ENCODE measurements at regions not wholly inside any gene's neighbourhood (a gene's known extent, or its start where the extent isn't known, plus 50 kb on each side); places are given as distances from the start of the nearest gene placed in this dataset.

- no peaks in the 10 kb centered on the region for H3K36me3 Mint-ChIP-seq (ENCODE audit: low read depth)
- H3K4me3 Mint-ChIP-seq, result no peak overlapping the region
- no peak for DNase-seq
- no peaks in the 10 kb centered on the region for H3K4me1 Mint-ChIP-seq (ENCODE audit: low read depth)
- ATAC-seq, result no peak
- no peaks in the 10 kb centered on the region for H3K27me3 Mint-ChIP-seq (ENCODE audit: low read depth)
- CTCF ChIA-PET, result no interaction called here
- no peak overlapping the region for H3K27ac Mint-ChIP-seq
- POLR2A ChIA-PET, result no interaction called here
- H3K9me3 Mint-ChIP-seq (ENCODE audit: insufficient read depth), result no peaks in the 10 kb centered on the region
Observed at GRCh38 chr1:240693844-240694243, 81.9 kb upstream of the GREM2 start.

- H3K9me3 Mint-ChIP-seq (ENCODE audit: insufficient read depth), result no peaks in the 10 kb centered on the region
- H3K27me3 Mint-ChIP-seq (ENCODE audit: low read depth), result no peaks in the 10 kb centered on the region
- ATAC-seq (no peak), DNase-seq (no peak)
- CTCF ChIA-PET, result no interaction called here
- H3K4me1 Mint-ChIP-seq (ENCODE audit: low read depth), result no peaks in the 10 kb centered on the region
- H3K36me3 Mint-ChIP-seq (ENCODE audit: low read depth), result no peaks in the 10 kb centered on the region
- no peak overlapping the region for H3K27ac Mint-ChIP-seq
- POLR2A ChIA-PET, result no interaction called here
- H3K4me3 Mint-ChIP-seq, result no peak overlapping the region
Observed at GRCh38 chr1:240693036-240693435, 81.1 kb upstream of the GREM2 start.

- ChIA-PET CTCF (interaction anchor here (1.5 kb wide), 1 partner anchor 237 kb away, joined by 3 read pairs; no protein-coding TSS in a partner anchor), POLR2A (no interaction called here)
- Mint-ChIP-seq H3K4me3 (no peak overlapping the region), H3K27me3 (ENCODE audit: low read depth) (no peaks in the 10 kb centered on the region), H3K9me3 (ENCODE audit: insufficient read depth) (no peaks in the 10 kb centered on the region), H3K27ac (no peak overlapping the region), H3K36me3 (ENCODE audit: low read depth) (no peaks in the 10 kb centered on the region), H3K4me1 (ENCODE audit: low read depth) (peaks cover 6% of the 10 kb centered on the region)
- no peak for ATAC-seq
- no peak for DNase-seq
Observed at GRCh38 chr1:240691909-240692705, 80.2 kb upstream of the GREM2 start.

GRCh38 chr1:240691501-240691900 lies 79.5 kb upstream of the GREM2 start:
- no peak overlapping the region for H3K4me3 Mint-ChIP-seq
- no peaks in the 10 kb centered on the region for H3K27me3 Mint-ChIP-seq (ENCODE audit: low read depth)
- DNase-seq, result no peak
- ChIA-PET CTCF (interaction anchor here (1.5 kb wide), 1 partner anchor 237 kb away, joined by 3 read pairs; no protein-coding TSS in a partner anchor), POLR2A (no interaction called here)
- peaks cover 6% of the 10 kb centered on the region for H3K4me1 Mint-ChIP-seq (ENCODE audit: low read depth)
- no peak overlapping the region for H3K27ac Mint-ChIP-seq
- no peaks in the 10 kb centered on the region for H3K9me3 Mint-ChIP-seq (ENCODE audit: insufficient read depth)
- no peak for ATAC-seq
- H3K36me3 Mint-ChIP-seq (ENCODE audit: low read depth), result no peaks in the 10 kb centered on the region

- Mint-ChIP-seq H3K4me3 (no peak overlapping the region), H3K27me3 (ENCODE audit: low read depth) (no peaks in the 10 kb centered on the region), H3K4me1 (ENCODE audit: low read depth) (peaks cover 6% of the 10 kb centered on the region), H3K36me3 (ENCODE audit: low read depth) (no peaks in the 10 kb centered on the region), H3K27ac (no peak overlapping the region), H3K9me3 (ENCODE audit: insufficient read depth) (peaks cover 4% of the 10 kb centered on the region)
- ChIA-PET POLR2A (no interaction called here), CTCF (no interaction called here)
- DNase-seq, result peak; percentile 21
- no peak for ATAC-seq
Observed at GRCh38 chr1:240687820-240688219, 75.9 kb upstream of the GREM2 start.

- CTCF ChIA-PET, result interaction anchor here (0.7 kb wide), 1 partner anchor 75 kb away, joined by 3 read pairs; no protein-coding TSS in a partner anchor
- H3K4me1 Mint-ChIP-seq (ENCODE audit: low read depth), result peaks cover 6% of the 10 kb centered on the region
- POLR2A ChIA-PET, result no interaction called here
- H3K9me3 Mint-ChIP-seq (ENCODE audit: insufficient read depth), result peaks cover 4% of the 10 kb centered on the region
- no peaks in the 10 kb centered on the region for H3K27me3 Mint-ChIP-seq (ENCODE audit: low read depth)
- H3K27ac Mint-ChIP-seq, result no peak overlapping the region
- DNase-seq, result no peak
- ATAC-seq, result no peak
- no peaks in the 10 kb centered on the region for H3K36me3 Mint-ChIP-seq (ENCODE audit: low read depth)
- no peak overlapping the region for H3K4me3 Mint-ChIP-seq
Observed at GRCh38 chr1:240683576-240683975, 71.6 kb upstream of the GREM2 start.

- Mint-ChIP-seq H3K27ac (no peak overlapping the region), H3K27me3 (ENCODE audit: low read depth) (no peaks in the 10 kb centered on the region), H3K4me1 (ENCODE audit: low read depth) (peaks cover 5% of the 10 kb centered on the region), H3K9me3 (ENCODE audit: insufficient read depth) (peaks cover 4% of the 10 kb centered on the region), H3K4me3 (no peak overlapping the region), H3K36me3 (ENCODE audit: low read depth) (no peaks in the 10 kb centered on the region)
- ChIA-PET POLR2A (no interaction called here), CTCF (no interaction called here)
- no peak for ATAC-seq
- no peak for DNase-seq
Observed at GRCh38 chr1:240682859-240683242, 70.9 kb upstream of the GREM2 start.

GRCh38 chr1:240682166-240682858 lies 70.4 kb upstream of the GREM2 start:
- Mint-ChIP-seq H3K27ac (no peak overlapping the region), H3K4me1 (ENCODE audit: low read depth) (no peaks in the 10 kb centered on the region), H3K36me3 (ENCODE audit: low read depth) (no peaks in the 10 kb centered on the region), H3K27me3 (ENCODE audit: low read depth) (no peaks in the 10 kb centered on the region), H3K4me3 (no peak overlapping the region), H3K9me3 (ENCODE audit: insufficient read depth) (peaks cover 4% of the 10 kb centered on the region)
- ATAC-seq, result no peak
- ChIA-PET CTCF (no interaction called here), POLR2A (no interaction called here)
- no peak for DNase-seq

- Mint-ChIP-seq H3K27ac (no peak overlapping the region), H3K4me3 (no peak overlapping the region), H3K9me3 (ENCODE audit: insufficient read depth) (peaks cover 5% of the 10 kb centered on the region), H3K36me3 (ENCODE audit: low read depth) (no peaks in the 10 kb centered on the region), H3K27me3 (ENCODE audit: low read depth) (no peaks in the 10 kb centered on the region), H3K4me1 (ENCODE audit: low read depth) (no peaks in the 10 kb centered on the region)
- CTCF ChIA-PET, result no interaction called here
- ATAC-seq (no peak), DNase-seq (no peak)
- POLR2A ChIA-PET, result no interaction called here
Observed at GRCh38 chr1:240672132-240672811, 60.3 kb upstream of the GREM2 start.

- Mint-ChIP-seq H3K4me3 (no peak overlapping the region), H3K27ac (no peak overlapping the region), H3K4me1 (ENCODE audit: low read depth) (peaks cover 4% of the 10 kb centered on the region), H3K9me3 (ENCODE audit: insufficient read depth) (peaks cover 5% of the 10 kb centered on the region), H3K27me3 (ENCODE audit: low read depth) (no peaks in the 10 kb centered on the region), H3K36me3 (ENCODE audit: low read depth) (no peaks in the 10 kb centered on the region)
- ATAC-seq (no peak), DNase-seq (no peak)
- CTCF ChIA-PET, result no interaction called here
- POLR2A ChIA-PET, result no interaction called here
Observed at GRCh38 chr1:240667351-240667750, 55.4 kb upstream of the GREM2 start.

- peaks cover 3% of the 10 kb centered on the region for H3K9me3 Mint-ChIP-seq (ENCODE audit: insufficient read depth)
Observed at GRCh38 chr1:240666568-240667198, 54.7 kb upstream of the GREM2 start.

More at GRCh38 chr1:240666568-240667198, 54.7 kb upstream of the GREM2 start:
- POLR2A ChIA-PET, result no interaction called here
- H3K27ac Mint-ChIP-seq, result no peak overlapping the region
- no peaks in the 10 kb centered on the region for H3K27me3 Mint-ChIP-seq (ENCODE audit: low read depth)
- ATAC-seq (no peak), DNase-seq (no peak)
- peaks cover 4% of the 10 kb centered on the region for H3K4me1 Mint-ChIP-seq (ENCODE audit: low read depth)
- CTCF ChIA-PET, result no interaction called here
- no peak overlapping the region for H3K4me3 Mint-ChIP-seq
- H3K36me3 Mint-ChIP-seq (ENCODE audit: low read depth), result no peaks in the 10 kb centered on the region

All from activated CD8-positive, alpha-beta T cell treated with anti-CD3 and anti-CD28 coated beads, Interleukin-2, amount 10 ng/mL, durations not matched to agents 7 days and 5 days (primary cell).